ENCODE measurements at regions not wholly inside any gene's neighbourhood (a gene's known extent, or its start where the extent isn't known, plus 50 kb on each side); places are given as distances from the start of the nearest gene placed in this dataset.
"Not testable (repeated sequence)": the region's sequence is repeated elsewhere in the genome, so short reads cannot be mapped to it uniquely, and the experiment has no call there.

GRCh38 chr10:81576336-81576735 lies 298.7 kb upstream of the NRG3 start:
- DNase-seq (ENCODE audit: low read depth) = no peak

GRCh38 chr10:81594991-81595390 lies 280.0 kb upstream of the NRG3 start:
- no peak for DNase-seq (ENCODE audit: low read depth)

GRCh38 chr10:81600185-81600584 lies 274.8 kb upstream of the NRG3 start:
- no peak for DNase-seq (ENCODE audit: low read depth)

- no peak for DNase-seq (ENCODE audit: low read depth)
These were observed 271.8 kb upstream of the NRG3 start for GRCh38 chr10:81603106-81603620.

GRCh38 chr10:81644485-81644884 lies 230.5 kb upstream of the NRG3 start:
- not testable (repeated sequence) for DNase-seq (ENCODE audit: low read depth)

GRCh38 chr10:81655986-81656385 lies 219.0 kb upstream of the NRG3 start:
- DNase-seq (ENCODE audit: low read depth) = no peak

- DNase-seq (ENCODE audit: low read depth) = no peak
These were observed 212.2 kb upstream of the NRG3 start for GRCh38 chr10:81662837-81663236.

GRCh38 chr10:81664800-81665199 lies 210.2 kb upstream of the NRG3 start:
- DNase-seq (ENCODE audit: low read depth) = not testable (repeated sequence)

- DNase-seq (ENCODE audit: low read depth) = no peak
These were observed 200.1 kb upstream of the NRG3 start for GRCh38 chr10:81674941-81675340.

- DNase-seq (ENCODE audit: low read depth) = no peak
These were observed 195.7 kb upstream of the NRG3 start for GRCh38 chr10:81679291-81679690.

- DNase-seq (ENCODE audit: low read depth) = no peak
These were observed 194.6 kb upstream of the NRG3 start for GRCh38 chr10:81680359-81680758.

GRCh38 chr10:81688459-81688858 lies 186.5 kb upstream of the NRG3 start:
- DNase-seq (ENCODE audit: low read depth) = no peak

- DNase-seq (ENCODE audit: low read depth) = no peak
These were observed 178.2 kb upstream of the NRG3 start for GRCh38 chr10:81696609-81697388.

GRCh38 chr10:81704596-81704995 lies 170.4 kb upstream of the NRG3 start:
- no peak for DNase-seq (ENCODE audit: low read depth)

- no peak for DNase-seq (ENCODE audit: low read depth)
These were observed 166.6 kb upstream of the NRG3 start for GRCh38 chr10:81708416-81708815.

- DNase-seq (ENCODE audit: low read depth) = no peak
These were observed 166.1 kb upstream of the NRG3 start for GRCh38 chr10:81708929-81709328.

- no peak for DNase-seq (ENCODE audit: low read depth)
These were observed 152.6 kb upstream of the NRG3 start for GRCh38 chr10:81722399-81722798.

- DNase-seq (ENCODE audit: low read depth) = no peak
These were observed 150.6 kb upstream of the NRG3 start for GRCh38 chr10:81724431-81724830.

- DNase-seq (ENCODE audit: low read depth) = no peak
These were observed 149.1 kb upstream of the NRG3 start for GRCh38 chr10:81725851-81726250.

- no peak for DNase-seq (ENCODE audit: low read depth)
These were observed 146.3 kb upstream of the NRG3 start for GRCh38 chr10:81728692-81729091.

GRCh38 chr10:81730891-81731290 lies 144.1 kb upstream of the NRG3 start:
- no peak for DNase-seq (ENCODE audit: low read depth)

- DNase-seq (ENCODE audit: low read depth) = no peak
These were observed 141.5 kb upstream of the NRG3 start for GRCh38 chr10:81733542-81733941.

- not testable (repeated sequence) for DNase-seq (ENCODE audit: low read depth)
These were observed 139.8 kb upstream of the NRG3 start for GRCh38 chr10:81735167-81735566.

- DNase-seq (ENCODE audit: low read depth) = no peak
These were observed 115.9 kb upstream of the NRG3 start for GRCh38 chr10:81759111-81759510.
